PC-3 (cell line): ENCODE measurements at regions not wholly inside any gene's neighbourhood (a gene's known extent, or its start where the extent isn't known, plus 50 kb on each side); places are given as distances from the start of the nearest gene placed in this dataset.

ENCODE experiments used
- ATAC-seq: fragments of 200-7000 bp; cut with Tn5 transposase; 2 replicates; pipeline ENCODE4 v1.9.1; 2020; ENCODE audit warnings: mild to moderate bottlenecking, moderate library complexity
- BruUV-seq: library from RNA; stranded (reverse); fragments of 400-500 nt; replicated peaks from 2 replicates; lab custom pipeline; 2021; lab: Mats Ljungman, UMichigan
- CTCF ChIA-PET: fragments of 300-600 bp; sonication (Branson Sonifier 250); formaldehyde crosslinking; loops from one replicate; lab custom pipeline; 2022; ENCODE audit warnings: antibody characterized with exemption; lab: Charles Lee
- POLR2A ChIA-PET: fragments of 300-600 bp; sonication (Branson Sonifier 250); formaldehyde crosslinking; loops from one replicate; lab custom pipeline; 2022; ENCODE audit warnings: antibody characterized with exemption; ENCODE audit not compliant: unreplicated experiment; lab: Charles Lee
- DNase-seq: peaks from one replicate; pipeline ENCODE4 v3.0.0-alpha.2; 2015
- H2AFZ ChIP-seq: fragments of 300-600 bp; sonication (generic); 2 replicates; pipeline ENCODE4 v1.6.0; 2016; ENCODE audit warnings: antibody characterized with exemption, low read length
- H3F3A ChIP-seq: fragments of 300-600 bp; sonication (generic); one replicate; pipeline ENCODE4 v1.6.0; 2017; ENCODE audit warnings: antibody characterized with exemption, low read length, control low read depth, mild to moderate bottlenecking; ENCODE audit not compliant: unreplicated experiment
- H3K27ac ChIP-seq: fragments of 300-600 bp; sonication (generic); 2 replicates; pipeline ENCODE4 v1.5.1; 2016; ENCODE audit warnings: mild to moderate bottlenecking, low read length
- H3K27me3 ChIP-seq: fragments of 300-600 bp; sonication (generic); 2 replicates; pipeline ENCODE4 v1.6.1; 2016; ENCODE audit warnings: low read length, mixed read lengths
- H3K36me3 ChIP-seq: fragments of 300-600 bp; sonication (generic); 2 replicates; pipeline ENCODE4 v1.6.1; 2016; ENCODE audit warnings: low read depth, mixed run types, low read length, mixed read lengths
- H3K4me1 ChIP-seq: fragments of 300-600 bp; sonication (generic); 2 replicates; pipeline ENCODE4 v1.5.1; 2016; ENCODE audit warnings: low read length; ENCODE audit not compliant: insufficient read depth
- H3K4me2 ChIP-seq: fragments of 300-600 bp; sonication (generic); 2 replicates; pipeline ENCODE4 v1.6.0; 2016; ENCODE audit warnings: low read length
- H3K4me3 ChIP-seq: fragments of 300-600 bp; sonication (generic); 2 replicates; pipeline ENCODE4 v1.5.1; 2016; ENCODE audit warnings: mild to moderate bottlenecking, low read length, mixed read lengths
- H3K79me2 ChIP-seq: fragments of 300-600 bp; sonication (generic); 2 replicates; pipeline ENCODE4 v1.6.1; 2017; ENCODE audit warnings: low read length, mixed read lengths
- H3K9ac ChIP-seq: fragments of 300-600 bp; sonication (generic); 2 replicates; pipeline ENCODE4 v1.6.0; 2016; ENCODE audit warnings: mild to moderate bottlenecking, low read length
- H3K9me2 ChIP-seq: fragments of 300-600 bp; sonication (generic); replicated peaks from 2 replicates; pipeline ENCODE4 v1.6.1; 2016; ENCODE audit warnings: mixed run types, low read length, mixed read lengths
- H3K9me3 ChIP-seq: fragments of 300-600 bp; sonication (generic); 2 replicates; pipeline ENCODE4 v1.6.1; 2016; ENCODE audit warnings: low read length, mixed read lengths
- H4K20me1 ChIP-seq: fragments of 300-600 bp; sonication (generic); 2 replicates; pipeline ENCODE4 v1.6.1; 2016; ENCODE audit warnings: low read length, mixed read lengths
- EZH2 ChIP-seq: fragments of 300-600 bp; sonication (generic); IDR thresholded peaks from one replicate; pipeline ENCODE4 v1.6.1; 2017; ENCODE audit warnings: antibody characterized with exemption, mild to moderate bottlenecking, low read length; ENCODE audit not compliant: unreplicated experiment
- EZH2phosphoT487 ChIP-seq: fragments of 300-600 bp; sonication (generic); IDR thresholded peaks from 2 replicates; pipeline ENCODE4 v1.6.1; 2018; ENCODE audit warnings: mild to moderate bottlenecking, antibody characterized with exemption, low read length, borderline replicate concordance
- intact Hi-C: fragments of 100-400 bp; cut with micrococcal nuclease; formaldehyde crosslinking; loops from 2 replicates; pipeline ENCODE4 v1.9.0; 2023
- TF ChIP-seq, protein P1 (sequence below): fragments of 300-600 bp; sonication (generic); conservative IDR thresholded peaks from 2 replicates; pipeline ENCODE4 v1.5.1; 2017; ENCODE audit warnings: antibody characterized with exemption, low read depth, mild to moderate bottlenecking, low read length

DNA sequence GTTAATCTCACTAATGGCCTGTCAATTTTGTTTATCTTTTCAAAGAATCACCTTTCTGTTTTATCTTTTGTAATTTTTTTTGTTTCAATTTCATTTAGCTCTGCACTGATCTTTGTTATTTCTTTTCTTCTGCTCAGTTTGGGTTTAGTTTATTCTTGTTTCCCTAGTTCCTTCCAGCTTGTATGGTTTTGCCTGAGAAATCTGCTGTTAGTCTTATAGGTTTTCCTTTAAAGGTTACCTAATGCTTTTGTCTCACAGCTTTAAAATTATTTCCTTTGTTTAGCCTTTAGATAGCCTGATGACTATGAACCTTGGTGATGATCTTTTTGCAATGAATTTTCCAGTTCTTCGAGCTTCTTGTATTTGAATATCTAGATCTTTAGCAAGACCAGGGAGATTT is 1869.8 kb upstream of the PCDH20 start:
- H3K27me3 ChIP-seq: no peaks in the 10 kb centered on the region
- no peaks in the 10 kb centered on the region for H3K79me2 ChIP-seq
- no peak overlapping the region for H3K4me3 ChIP-seq
- no peaks in the 10 kb centered on the region for H3F3A ChIP-seq
- ATAC-seq (no peak), DNase-seq (no peak)
- no peak overlapping the region for H3K27ac ChIP-seq
- ChIA-PET POLR2A (no interaction called here), CTCF (no interaction called here)
- no peak overlapping the region for H3K9ac ChIP-seq
- intact Hi-C loops: no loop called here
- no peaks in the 10 kb centered on the region for H3K4me1 ChIP-seq
- H3K9me2 ChIP-seq: no peaks in the 10 kb centered on the region
- no peak overlapping the region for H3K4me2 ChIP-seq
- no peaks in the 10 kb centered on the region for H3K36me3 ChIP-seq
- no peak overlapping the region for H2AFZ ChIP-seq
- TF ChIP-seq EZH2phosphoT487: no peak
- no peak for TF ChIP-seq EZH2
- TF ChIP-seq, protein P1, sequence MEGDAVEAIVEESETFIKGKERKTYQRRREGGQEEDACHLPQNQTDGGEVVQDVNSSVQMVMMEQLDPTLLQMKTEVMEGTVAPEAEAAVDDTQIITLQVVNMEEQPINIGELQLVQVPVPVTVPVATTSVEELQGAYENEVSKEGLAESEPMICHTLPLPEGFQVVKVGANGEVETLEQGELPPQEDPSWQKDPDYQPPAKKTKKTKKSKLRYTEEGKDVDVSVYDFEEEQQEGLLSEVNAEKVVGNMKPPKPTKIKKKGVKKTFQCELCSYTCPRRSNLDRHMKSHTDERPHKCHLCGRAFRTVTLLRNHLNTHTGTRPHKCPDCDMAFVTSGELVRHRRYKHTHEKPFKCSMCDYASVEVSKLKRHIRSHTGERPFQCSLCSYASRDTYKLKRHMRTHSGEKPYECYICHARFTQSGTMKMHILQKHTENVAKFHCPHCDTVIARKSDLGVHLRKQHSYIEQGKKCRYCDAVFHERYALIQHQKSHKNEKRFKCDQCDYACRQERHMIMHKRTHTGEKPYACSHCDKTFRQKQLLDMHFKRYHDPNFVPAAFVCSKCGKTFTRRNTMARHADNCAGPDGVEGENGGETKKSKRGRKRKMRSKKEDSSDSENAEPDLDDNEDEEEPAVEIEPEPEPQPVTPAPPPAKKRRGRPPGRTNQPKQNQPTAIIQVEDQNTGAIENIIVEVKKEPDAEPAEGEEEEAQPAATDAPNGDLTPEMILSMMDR: no peak
- H4K20me1 ChIP-seq: no peaks in the 10 kb centered on the region
- no TSS peak for BruUV-seq
- no peaks in the 10 kb centered on the region for H3K9me3 ChIP-seq

DNA sequence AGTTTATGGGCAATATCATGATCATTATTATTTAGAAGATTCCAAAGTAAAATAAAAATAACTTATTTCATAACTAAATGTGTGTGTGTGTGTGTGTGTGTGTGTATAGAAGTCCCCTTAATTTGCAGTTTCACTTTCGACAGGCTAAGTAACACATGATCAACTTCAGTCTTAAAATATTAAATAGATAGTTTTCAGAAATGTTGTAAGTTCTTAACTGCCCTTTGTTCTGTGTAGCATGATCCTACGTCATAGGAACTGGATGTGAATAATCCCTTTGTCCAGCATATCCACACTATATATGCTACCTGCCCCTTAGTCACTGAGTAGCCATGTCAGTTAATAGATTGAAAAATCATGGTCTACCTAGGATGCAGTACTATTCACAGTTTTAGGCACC is 1863.5 kb upstream of the PCDH20 start:
- H3K9me2 ChIP-seq: no peaks in the 10 kb centered on the region
- ChIA-PET POLR2A (no interaction called here), CTCF (no interaction called here)
- DNase-seq (no peak), ATAC-seq (no peak)
- H3K9me3 ChIP-seq: no peaks in the 10 kb centered on the region
- H3K4me3 ChIP-seq: no peak overlapping the region
- H3K36me3 ChIP-seq: no peaks in the 10 kb centered on the region
- H3K27ac ChIP-seq: no peak overlapping the region
- H3K9ac ChIP-seq: no peak overlapping the region
- BruUV-seq: no TSS peak
- no peak overlapping the region for H2AFZ ChIP-seq
- no peaks in the 10 kb centered on the region for H4K20me1 ChIP-seq
- H3K79me2 ChIP-seq: no peaks in the 10 kb centered on the region
- intact Hi-C loops: no loop called here
- H3K4me2 ChIP-seq: no peak overlapping the region
- H3F3A ChIP-seq: no peaks in the 10 kb centered on the region
- TF ChIP-seq EZH2: no peak
- TF ChIP-seq EZH2phosphoT487: no peak
- TF ChIP-seq, protein P1: no peak
- H3K4me1 ChIP-seq: no peaks in the 10 kb centered on the region
- no peaks in the 10 kb centered on the region for H3K27me3 ChIP-seq

DNA sequence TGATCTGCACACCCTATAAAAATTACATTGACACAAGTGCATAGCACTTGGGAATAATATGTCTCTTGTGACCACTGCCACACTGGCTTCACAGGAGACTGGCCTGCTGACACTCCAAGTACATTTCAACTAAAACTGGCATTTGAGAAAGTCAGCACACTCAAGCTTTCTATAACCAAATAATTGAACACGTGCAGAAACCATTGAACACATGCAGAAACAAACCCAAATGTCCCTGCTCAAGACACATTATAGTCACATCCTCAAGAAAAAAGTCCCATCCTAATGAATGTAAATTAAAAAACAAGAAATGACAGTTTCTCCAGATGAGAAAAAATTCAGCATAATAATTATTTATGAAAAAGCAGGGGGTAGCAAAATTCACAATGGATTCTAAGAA is 1859.1 kb upstream of the PCDH20 start:
- H3K9me2 ChIP-seq: no peaks in the 10 kb centered on the region
- TF ChIP-seq, protein P1: no peak
- TF ChIP-seq EZH2 (no peak), EZH2phosphoT487 (no peak)
- no peaks in the 10 kb centered on the region for H3F3A ChIP-seq
- DNase-seq (no peak), ATAC-seq (no peak)
- no peak overlapping the region for H2AFZ ChIP-seq
- H3K4me3 ChIP-seq: no peak overlapping the region
- intact Hi-C loops: no loop called here
- no peaks in the 10 kb centered on the region for H3K27me3 ChIP-seq
- H3K4me2 ChIP-seq: no peak overlapping the region
- CTCF ChIA-PET: no interaction called here
- H3K79me2 ChIP-seq: no peaks in the 10 kb centered on the region
- BruUV-seq: no TSS peak
- no peaks in the 10 kb centered on the region for H3K9me3 ChIP-seq
- POLR2A ChIA-PET: no interaction called here
- H3K9ac ChIP-seq: no peak overlapping the region
- no peaks in the 10 kb centered on the region for H3K36me3 ChIP-seq
- H3K27ac ChIP-seq: no peak overlapping the region
- H3K4me1 ChIP-seq: no peaks in the 10 kb centered on the region
- H4K20me1 ChIP-seq: no peaks in the 10 kb centered on the region
